ENCODE measurements at regions not wholly inside any gene's neighbourhood (a gene's known extent, or its start where the extent isn't known, plus 50 kb on each side); places are given as distances from the start of the nearest gene placed in this dataset.

GRCh38 chr12:23197266-23197665, 572.3 kb downstream of the ETNK1 start:
- Histone ChIP-seq H3K4me2 (ENCODE audit: extremely low read depth, insufficient read depth, low read length) (no peak overlapping the region), H4K20me1 (ENCODE audit: control insufficient read depth, extremely low read depth, insufficient read depth, low read length) (no peaks in the 10 kb centered on the region), H3K36me3 (ENCODE audit: control insufficient read depth, insufficient read depth, low read length) (no peaks in the 10 kb centered on the region), H3K9ac (ENCODE audit: insufficient read depth, low read length) (no peak overlapping the region), H3K4me1 (ENCODE audit: control insufficient read depth, extremely low read depth, insufficient read depth, low read length) (no peaks in the 10 kb centered on the region), H3K79me2 (ENCODE audit: control insufficient read depth, insufficient read depth, low read length) (no peaks in the 10 kb centered on the region), H3K9me3 (ENCODE audit: control insufficient read depth, insufficient read depth, low read depth, low read length) (no peaks in the 10 kb centered on the region), H2AFZ (ENCODE audit: low read length) (no peak overlapping the region), H3K27me3 (ENCODE audit: control insufficient read depth, insufficient read depth, low read length) (no peaks in the 10 kb centered on the region), H3K27ac (ENCODE audit: insufficient read depth, low read length) (no peak overlapping the region), H3K4me3 (replicated peaks in 1 of 4; ENCODE audit: control extremely low read depth in 1 of 4, insufficient read depth in 1 of 4, low read depth in 3 of 4, low read length in 4 of 4) (no peak overlapping the region)
- TF ChIP-seq EZH2 (IDR thresholded peaks at IDR 0.05; ENCODE audit: low read length, missing control alignments) (no peak), CTCF (conservative IDR thresholded peaks at IDR 0.05 in 1 of 2, IDR thresholded peaks at IDR 0.05 in 1 of 2; ENCODE audit: low read depth in 1 of 2, low read length in 2 of 2) (no peak)
- DNase-seq (ENCODE audit: low read depth in 2 of 2) = peak; percentile 24 to 31

- no peak overlapping the region for H3K27ac ChIP-seq (ENCODE audit: insufficient read depth, low read length)
- H4K20me1 ChIP-seq (ENCODE audit: control insufficient read depth, extremely low read depth, insufficient read depth, low read length) = no peaks in the 10 kb centered on the region
- H3K9ac ChIP-seq (ENCODE audit: insufficient read depth, low read length) = no peak overlapping the region
- no peak for TF ChIP-seq EZH2 (IDR thresholded peaks at IDR 0.05; ENCODE audit: low read length, missing control alignments)
- no peak overlapping the region for H3K4me2 ChIP-seq (ENCODE audit: extremely low read depth, insufficient read depth, low read length)
- no peak overlapping the region for H3K4me3 ChIP-seq (replicated peaks in 1 of 4; ENCODE audit: control extremely low read depth in 1 of 4, insufficient read depth in 1 of 4, low read depth in 3 of 4, low read length in 4 of 4)
- H3K36me3 ChIP-seq (ENCODE audit: control insufficient read depth, insufficient read depth, low read length) = no peaks in the 10 kb centered on the region
- no peaks in the 10 kb centered on the region for H3K4me1 ChIP-seq (ENCODE audit: control insufficient read depth, extremely low read depth, insufficient read depth, low read length)
- H3K79me2 ChIP-seq (ENCODE audit: control insufficient read depth, insufficient read depth, low read length) = no peaks in the 10 kb centered on the region
- no peak for DNase-seq (ENCODE audit: low read depth in 2 of 2)
- no peaks in the 10 kb centered on the region for H3K9me3 ChIP-seq (ENCODE audit: control insufficient read depth, insufficient read depth, low read depth, low read length)
- H3K27me3 ChIP-seq (ENCODE audit: control insufficient read depth, insufficient read depth, low read length) = no peaks in the 10 kb centered on the region
- no peak overlapping the region for H2AFZ ChIP-seq (ENCODE audit: low read length)
Observed at GRCh38 chr12:23202728-23203127, 577.8 kb downstream of the ETNK1 start.

GRCh38 chr12:23204933-23205778, 580.2 kb downstream of the ETNK1 start:
- Histone ChIP-seq H3K9me3 (ENCODE audit: control insufficient read depth, insufficient read depth, low read depth, low read length) (no peaks in the 10 kb centered on the region), H3K27me3 (ENCODE audit: control insufficient read depth, insufficient read depth, low read length) (no peaks in the 10 kb centered on the region), H3K4me2 (ENCODE audit: extremely low read depth, insufficient read depth, low read length) (no peak overlapping the region), H3K4me1 (ENCODE audit: control insufficient read depth, extremely low read depth, insufficient read depth, low read length) (no peaks in the 10 kb centered on the region), H3K9ac (ENCODE audit: insufficient read depth, low read length) (no peak overlapping the region), H4K20me1 (ENCODE audit: control insufficient read depth, extremely low read depth, insufficient read depth, low read length) (no peaks in the 10 kb centered on the region), H3K79me2 (ENCODE audit: control insufficient read depth, insufficient read depth, low read length) (no peaks in the 10 kb centered on the region), H3K4me3 (replicated peaks in 1 of 4; ENCODE audit: control extremely low read depth in 1 of 4, insufficient read depth in 1 of 4, low read depth in 3 of 4, low read length in 4 of 4) (no peak overlapping the region), H2AFZ (ENCODE audit: low read length) (no peak overlapping the region), H3K36me3 (ENCODE audit: control insufficient read depth, insufficient read depth, low read length) (no peaks in the 10 kb centered on the region), H3K27ac (ENCODE audit: insufficient read depth, low read length) (no peak overlapping the region)
- TF ChIP-seq EZH2 (IDR thresholded peaks at IDR 0.05; ENCODE audit: low read length, missing control alignments) = no peak
- peak; percentile 91 to 92 for TF ChIP-seq CTCF (conservative IDR thresholded peaks at IDR 0.05 in 1 of 2, IDR thresholded peaks at IDR 0.05 in 1 of 2; ENCODE audit: low read depth in 1 of 2, low read length in 2 of 2)
- peak; percentile 44 to 79 for DNase-seq (ENCODE audit: low read depth in 2 of 2)
